HG03558 (cell line): ENCODE measurements at regions not wholly inside any gene's neighbourhood (a gene's known extent, or its start where the extent isn't known, plus 50 kb on each side); places are given as distances from the start of the nearest gene placed in this dataset.
"Not testable (repeated sequence)": the region's sequence is repeated elsewhere in the genome, so short reads cannot be mapped to it uniquely, and the experiment has no call there.

ENCODE experiments used
- ATAC-seq: cut with Tn5 transposase; IDR thresholded peaks from one replicate; pipeline ENCODE4 v1.9.1; 2021; ENCODE audit warnings: moderate number of reproducible peaks; ENCODE audit not compliant: unreplicated experiment; ENCODE audit errors: extremely low read depth

DNA sequence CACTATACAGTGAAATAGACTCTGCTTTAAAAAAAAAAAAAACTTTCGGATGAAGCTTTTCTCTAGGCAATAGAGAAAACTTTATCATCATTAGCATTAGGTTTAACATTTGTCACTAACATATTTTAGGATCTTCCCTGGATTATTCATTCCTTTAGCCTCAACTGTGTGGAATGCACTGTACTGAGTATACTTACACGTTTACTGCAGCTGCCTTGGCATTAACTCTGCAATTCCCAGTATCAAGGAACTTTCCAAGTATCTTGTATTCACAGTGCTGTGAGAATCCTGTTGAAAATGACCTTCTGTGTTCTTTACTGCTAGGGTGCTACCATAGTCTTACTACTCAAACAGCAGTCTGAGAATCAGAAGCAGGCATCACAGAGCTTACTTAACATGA is 328.2 kb upstream of the COL3A1 start:
- ATAC-seq = no peak

DNA sequence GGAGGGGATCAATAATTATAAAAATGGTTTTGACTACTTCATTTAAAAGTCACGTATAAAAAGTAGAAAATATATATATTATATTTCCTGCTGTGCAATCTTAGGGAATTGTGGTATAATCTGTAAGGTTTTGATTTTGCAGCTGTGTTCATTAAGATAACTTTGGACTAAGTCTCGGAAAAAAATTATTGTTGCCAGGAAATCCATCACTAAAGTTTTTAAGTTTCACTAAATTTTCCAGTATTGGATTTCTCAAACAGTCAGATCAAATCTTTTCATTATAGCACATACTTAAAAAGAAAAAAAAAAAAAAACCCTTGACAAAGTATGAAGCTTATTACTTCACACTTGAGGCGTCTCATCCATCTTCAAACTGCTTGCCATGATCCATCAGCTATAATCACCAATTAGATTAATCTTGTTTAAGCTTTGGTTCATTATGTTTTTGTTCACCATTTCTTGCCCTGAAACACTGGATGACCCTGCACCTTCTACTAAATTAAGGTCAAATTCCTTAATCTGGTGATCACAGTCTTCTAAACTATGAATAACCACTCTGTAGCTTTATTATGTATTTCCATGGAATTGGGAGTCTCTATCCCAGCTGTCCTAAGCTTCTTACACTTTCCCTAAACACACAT is 326.6 kb upstream of the COL3A1 start:
- ATAC-seq = no peak

GRCh38 chr2:188659656-188660406 is 314.3 kb upstream of the COL3A1 start:
- ATAC-seq = no peak

DNA sequence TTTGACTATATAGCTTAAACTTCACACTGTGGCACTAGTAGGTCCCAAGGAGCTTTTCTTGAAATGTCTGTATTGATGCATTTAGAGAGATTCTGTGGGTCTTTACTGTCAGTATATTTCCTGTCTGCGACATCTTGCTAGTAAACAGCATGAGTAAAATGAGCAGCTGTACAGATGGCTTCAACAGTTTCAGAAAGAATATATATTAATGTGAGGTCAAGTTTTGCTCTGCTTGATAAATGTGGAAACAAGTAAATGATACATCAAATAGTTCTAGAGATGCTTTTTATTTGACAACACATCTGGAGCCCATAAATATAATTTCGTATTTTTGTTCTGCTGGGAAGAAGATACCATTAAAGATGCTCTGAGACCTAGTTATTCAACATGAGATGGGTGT is 310.9 kb upstream of the COL3A1 start:
- no peak for ATAC-seq

- ATAC-seq = no peak
These were observed 309.8 kb upstream of the COL3A1 start for GRCh38 chr2:188664416-188664815.

DNA sequence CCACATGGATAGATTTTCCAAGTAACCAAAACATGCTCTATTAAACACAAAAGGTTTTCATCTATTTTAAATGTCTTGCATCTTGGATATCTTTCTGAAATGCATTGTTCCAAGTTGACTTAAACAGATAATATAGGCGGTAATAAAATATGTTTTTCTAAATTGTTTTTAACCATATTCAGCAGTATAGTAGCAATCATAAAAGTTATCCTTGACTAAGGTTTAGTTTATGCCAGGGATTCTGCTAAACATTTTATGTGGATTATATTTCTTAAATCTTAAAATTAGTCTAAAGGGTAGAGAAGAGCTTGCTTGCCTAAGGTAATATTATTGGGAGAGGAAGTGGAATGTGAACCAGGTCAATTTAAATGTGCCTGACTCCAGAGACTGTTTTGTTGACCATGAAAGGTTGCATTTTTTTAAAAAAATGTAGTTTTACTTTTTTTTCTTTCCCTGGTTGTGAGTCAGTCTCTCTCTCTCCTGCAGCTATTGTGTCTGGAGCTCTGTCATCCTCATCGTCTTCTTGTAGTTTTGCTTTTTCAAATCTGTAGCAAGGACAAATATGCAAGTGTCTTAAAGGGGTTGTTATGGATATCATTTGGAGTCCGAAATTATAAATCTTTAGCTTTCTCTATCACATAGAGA is 309.1 kb upstream of the COL3A1 start:
- no peak for ATAC-seq

- ATAC-seq = no peak
These were observed 308.4 kb upstream of the COL3A1 start for GRCh38 chr2:188665727-188666304.

DNA sequence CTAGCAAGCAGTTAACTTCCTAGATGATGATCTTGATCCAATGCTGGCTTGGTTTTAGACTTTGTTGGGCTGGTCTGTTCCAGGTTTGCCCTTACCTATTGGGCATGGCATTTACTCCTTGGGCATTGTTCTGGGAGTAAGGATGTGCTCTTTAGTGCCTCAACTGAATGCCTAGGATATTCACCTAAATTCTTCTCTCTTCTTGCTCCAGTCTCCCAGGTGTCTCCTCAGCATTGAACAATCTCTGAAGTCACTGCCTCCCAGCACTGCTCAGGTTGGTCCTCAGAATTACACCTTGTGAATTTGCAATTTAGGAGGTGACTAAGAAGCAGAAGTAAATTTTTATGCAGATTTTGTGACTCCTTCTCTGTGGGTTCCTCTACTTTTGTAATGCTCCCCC is 307.7 kb upstream of the COL3A1 start:
- ATAC-seq = no peak

GRCh38 chr2:188668017-188668680 is 306.0 kb upstream of the COL3A1 start:
- no peak for ATAC-seq

- no peak for ATAC-seq
These were observed 298.7 kb upstream of the COL3A1 start for GRCh38 chr2:188675391-188676009.

DNA sequence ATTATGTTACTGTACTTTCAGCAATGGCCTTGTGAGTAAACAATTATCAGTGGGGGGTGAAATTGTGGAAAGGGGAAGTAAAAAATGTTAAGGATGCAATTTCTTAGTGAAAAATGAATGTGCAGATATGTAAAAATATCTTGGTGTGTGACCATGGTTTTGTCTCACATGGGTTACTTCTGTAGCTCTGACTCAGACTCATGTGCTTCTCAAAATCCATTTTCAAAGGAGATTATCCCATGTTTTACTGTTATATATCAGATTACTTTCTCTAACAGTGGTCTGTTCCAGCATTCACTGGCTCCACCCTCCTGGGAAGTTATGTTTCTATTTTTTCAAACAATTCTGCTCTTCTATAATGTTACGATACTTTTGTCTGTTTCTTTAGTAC is 298.2 kb upstream of the COL3A1 start:
- ATAC-seq = no peak

GRCh38 chr2:188677142-188677541 is 297.0 kb upstream of the COL3A1 start:
- ATAC-seq = no peak

DNA sequence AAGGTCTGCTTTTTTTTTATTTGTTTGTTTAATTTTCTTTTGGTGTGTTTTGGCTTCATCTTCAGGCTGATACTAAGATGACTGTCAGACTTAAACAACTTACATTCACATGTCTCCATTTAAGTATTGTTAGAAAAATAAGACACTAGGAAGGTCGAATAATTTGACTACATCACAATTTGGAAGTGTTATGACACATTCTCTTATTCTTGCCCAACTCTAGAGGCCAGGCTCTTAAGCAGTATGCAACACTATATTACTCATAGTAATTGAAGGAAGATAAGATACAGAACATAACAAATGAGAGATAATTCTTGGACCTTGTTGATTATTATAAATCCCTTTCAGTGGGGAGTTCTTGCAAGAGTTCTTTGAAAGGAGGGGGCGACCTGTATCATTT is 295.3 kb upstream of the COL3A1 start:
- ATAC-seq = no peak

DNA sequence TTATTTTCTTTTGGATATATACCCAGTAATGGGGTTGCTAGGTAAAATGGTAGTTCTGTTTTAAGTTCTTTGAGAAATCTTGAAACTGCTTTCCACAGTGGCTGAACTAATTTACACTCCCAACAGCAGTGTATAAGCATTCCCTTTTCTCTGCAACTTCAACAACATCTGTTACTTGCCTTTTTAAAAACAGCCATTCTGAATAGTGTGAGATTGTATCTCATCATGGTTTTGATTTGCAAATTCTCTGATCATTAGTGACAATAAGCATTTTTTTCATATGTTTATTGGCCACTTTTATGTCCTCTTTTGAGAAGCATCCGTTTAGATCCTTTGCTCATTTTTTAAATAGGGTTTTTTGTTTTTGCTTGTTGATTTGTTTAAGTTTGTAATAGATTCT is 291.3 kb upstream of the COL3A1 start:
- no peak for ATAC-seq

GRCh38 chr2:188684795-188685194 is 289.4 kb upstream of the COL3A1 start:
- no peak for ATAC-seq

GRCh38 chr2:188693111-188693510 is 281.1 kb upstream of the COL3A1 start:
- ATAC-seq = no peak

DNA sequence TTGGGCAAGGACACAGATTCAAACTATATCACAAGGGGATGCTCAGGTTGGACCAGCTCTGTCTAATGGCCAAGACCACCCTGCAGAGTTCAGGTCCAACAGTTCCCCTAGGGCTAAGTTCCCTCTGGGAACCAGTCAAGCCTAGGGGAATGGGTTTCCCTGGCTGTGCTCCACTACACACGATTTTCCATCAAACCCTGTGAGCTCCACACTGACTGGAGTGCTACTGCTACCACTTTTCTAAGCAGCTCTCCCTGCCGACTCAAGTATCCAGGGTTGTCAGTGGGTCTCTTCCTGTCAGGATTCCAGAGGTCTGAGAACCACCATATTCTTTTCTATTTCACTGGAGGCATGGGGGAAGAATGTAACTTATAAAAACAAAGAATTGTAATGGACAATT is 280.4 kb upstream of the COL3A1 start:
- no peak for ATAC-seq

DNA sequence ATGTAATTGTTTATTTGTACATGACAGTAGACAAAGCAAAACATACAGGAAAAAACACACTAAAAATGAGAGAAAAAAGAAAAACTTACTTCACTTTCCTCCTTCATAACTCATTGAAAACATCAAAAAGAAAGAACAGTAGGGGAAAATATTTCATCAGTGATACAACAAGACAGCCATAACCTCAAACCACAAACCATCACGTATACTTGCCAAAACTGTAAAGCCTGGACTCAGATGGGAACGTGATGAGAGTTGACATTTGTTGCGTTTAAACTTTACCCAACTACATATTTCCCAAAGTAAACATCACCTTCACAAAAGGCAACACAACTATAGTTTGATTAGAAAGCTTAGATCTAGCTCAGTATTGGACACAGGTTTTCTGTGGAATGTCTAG is 278.2 kb upstream of the COL3A1 start:
- no peak for ATAC-seq

DNA sequence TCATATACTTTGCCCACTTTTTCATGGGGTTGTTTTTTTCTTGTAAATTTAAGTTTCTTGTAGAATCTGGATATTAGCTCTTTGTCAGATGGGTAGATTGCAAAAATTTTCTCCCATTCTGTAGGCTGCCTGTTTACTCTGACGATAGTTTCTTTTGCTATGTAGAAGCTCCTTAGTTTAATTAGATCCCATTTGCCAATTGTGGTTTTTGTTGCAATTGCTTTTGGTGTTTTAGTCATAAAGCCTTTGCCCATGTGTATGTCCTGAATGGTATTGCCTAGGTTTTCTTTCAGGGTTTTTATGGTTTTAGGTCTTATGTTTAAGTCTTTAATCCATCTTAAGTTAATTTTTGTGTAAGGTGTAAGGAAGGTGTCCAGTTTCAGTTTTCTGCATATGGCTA is 276.0 kb upstream of the COL3A1 start:
- ATAC-seq = not testable (repeated sequence)

DNA sequence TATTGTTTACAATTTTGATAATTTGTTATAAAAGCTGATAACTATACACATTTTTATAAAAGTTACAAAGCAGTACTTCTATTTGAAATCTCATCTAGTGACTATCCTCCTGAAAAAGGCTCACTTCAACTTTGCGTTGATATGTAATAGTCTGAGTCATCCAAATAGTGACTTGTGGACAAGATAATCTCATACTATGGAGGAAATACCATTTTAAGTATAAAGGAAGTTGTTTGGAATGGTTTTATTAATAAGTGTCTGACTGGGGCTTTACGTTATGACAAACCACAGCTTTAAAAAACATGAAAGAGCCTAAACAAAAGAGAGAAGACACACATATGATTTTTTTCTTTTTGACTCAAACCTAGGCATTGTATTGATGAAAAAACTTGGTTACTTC is 272.3 kb upstream of the COL3A1 start:
- no peak for ATAC-seq
